ENCODE measurements at regions not wholly inside any gene's neighbourhood (a gene's known extent, or its start where the extent isn't known, plus 50 kb on each side); places are given as distances from the start of the nearest gene placed in this dataset.
"Not testable (repeated sequence)": the region's sequence is repeated elsewhere in the genome, so short reads cannot be mapped to it uniquely, and the experiment has no call there.

- TF ChIP-seq, protein P1, sequence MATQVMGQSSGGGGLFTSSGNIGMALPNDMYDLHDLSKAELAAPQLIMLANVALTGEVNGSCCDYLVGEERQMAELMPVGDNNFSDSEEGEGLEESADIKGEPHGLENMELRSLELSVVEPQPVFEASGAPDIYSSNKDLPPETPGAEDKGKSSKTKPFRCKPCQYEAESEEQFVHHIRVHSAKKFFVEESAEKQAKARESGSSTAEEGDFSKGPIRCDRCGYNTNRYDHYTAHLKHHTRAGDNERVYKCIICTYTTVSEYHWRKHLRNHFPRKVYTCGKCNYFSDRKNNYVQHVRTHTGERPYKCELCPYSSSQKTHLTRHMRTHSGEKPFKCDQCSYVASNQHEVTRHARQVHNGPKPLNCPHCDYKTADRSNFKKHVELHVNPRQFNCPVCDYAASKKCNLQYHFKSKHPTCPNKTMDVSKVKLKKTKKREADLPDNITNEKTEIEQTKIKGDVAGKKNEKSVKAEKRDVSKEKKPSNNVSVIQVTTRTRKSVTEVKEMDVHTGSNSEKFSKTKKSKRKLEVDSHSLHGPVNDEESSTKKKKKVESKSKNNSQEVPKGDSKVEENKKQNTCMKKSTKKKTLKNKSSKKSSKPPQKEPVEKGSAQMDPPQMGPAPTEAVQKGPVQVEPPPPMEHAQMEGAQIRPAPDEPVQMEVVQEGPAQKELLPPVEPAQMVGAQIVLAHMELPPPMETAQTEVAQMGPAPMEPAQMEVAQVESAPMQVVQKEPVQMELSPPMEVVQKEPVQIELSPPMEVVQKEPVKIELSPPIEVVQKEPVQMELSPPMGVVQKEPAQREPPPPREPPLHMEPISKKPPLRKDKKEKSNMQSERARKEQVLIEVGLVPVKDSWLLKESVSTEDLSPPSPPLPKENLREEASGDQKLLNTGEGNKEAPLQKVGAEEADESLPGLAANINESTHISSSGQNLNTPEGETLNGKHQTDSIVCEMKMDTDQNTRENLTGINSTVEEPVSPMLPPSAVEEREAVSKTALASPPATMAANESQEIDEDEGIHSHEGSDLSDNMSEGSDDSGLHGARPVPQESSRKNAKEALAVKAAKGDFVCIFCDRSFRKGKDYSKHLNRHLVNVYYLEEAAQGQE (IDR thresholded peaks at IDR 0.05; ENCODE audit: low read depth), result no peak
- TF ChIP-seq POLR2A (IDR thresholded peaks at IDR 0.05; ENCODE audit: borderline replicate concordance, extremely low read depth, insufficient read depth, insufficient read length) (no peak), YY1 (IDR thresholded peaks at IDR 0.05; ENCODE audit: extremely low read depth, insufficient replicate concordance, low read depth, low read length) (no peak), SIN3A (IDR thresholded peaks at IDR 0.05; ENCODE audit: low read depth) (no peak)
- TF ChIP-seq, protein P2, sequence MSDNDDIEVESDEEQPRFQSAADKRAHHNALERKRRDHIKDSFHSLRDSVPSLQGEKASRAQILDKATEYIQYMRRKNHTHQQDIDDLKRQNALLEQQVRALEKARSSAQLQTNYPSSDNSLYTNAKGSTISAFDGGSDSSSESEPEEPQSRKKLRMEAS (IDR thresholded peaks at IDR 0.05), result no peak
Observed at GRCh38 chr2:144971786-144972335, 451.9 kb upstream of the ZEB2 start (continued).

DNA sequence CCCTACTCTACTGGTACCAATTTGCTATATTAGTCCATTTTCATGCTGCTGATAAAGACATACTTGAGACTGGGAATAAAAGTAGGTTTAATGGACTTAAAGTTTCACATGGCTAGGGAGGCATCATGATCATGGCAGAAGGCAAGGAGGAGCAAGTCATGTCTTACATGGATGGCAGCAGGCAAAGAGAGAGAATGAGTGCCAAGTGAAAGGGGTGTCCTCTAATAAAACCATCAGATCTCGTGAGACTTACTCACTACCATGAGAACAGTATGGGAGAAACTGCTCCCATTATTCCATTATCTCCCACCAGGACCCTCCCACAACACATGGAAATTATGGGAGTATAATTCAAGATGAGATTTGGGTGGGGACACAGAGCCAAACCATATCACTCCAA lies 450.5 kb upstream of the ZEB2 start:
- H2AFZ ChIP-seq (ENCODE audit: low read depth, low read length, poor library complexity, severe bottlenecking); H3K4me1 ChIP-seq (ENCODE audit: control insufficient read depth in 1 of 2, insufficient read depth in 2 of 2, low read length in 2 of 2); H3K27ac ChIP-seq (ENCODE audit: low read depth, low read length); RAD21 ChIA-PET (ENCODE audit: low non-redundant PET in 1 of 2, low total read pairs in 2 of 2, uncharacterized antibody in 2 of 2, unreplicated experiment in 2 of 2); DNase-seq (ENCODE audit: low read depth, low spot score); H3K27me3 ChIP-seq (ENCODE audit: insufficient read depth, low read length); H3K9me2 ChIP-seq (ENCODE audit: insufficient read depth); POLR2A ChIA-PET; H3K9ac ChIP-seq (ENCODE audit: low read length); H3K4me3 ChIP-seq (replicated peaks in 1 of 2; ENCODE audit: low read depth in 1 of 2, low read length in 2 of 2); ATAC-seq; H3K9me3 ChIP-seq (ENCODE audit: control insufficient read depth in 1 of 2, insufficient read depth in 1 of 2, low read depth in 1 of 2, low read length in 2 of 2); H3K36me3 ChIP-seq (ENCODE audit: control insufficient read depth in 1 of 2, insufficient read depth in 2 of 2, low read length in 2 of 2); intact Hi-C loops (cut with micrococcal nuclease); H4K20me1 ChIP-seq (ENCODE audit: insufficient read depth); H3K79me2 ChIP-seq (ENCODE audit: insufficient read depth, low read length); CTCF ChIA-PET; BruUV-seq (replicated peaks); H3K4me2 ChIP-seq (ENCODE audit: low read length): not testable (repeated sequence)

GRCh38 chr2:144969564-144969963 lies 449.6 kb upstream of the ZEB2 start:
- H4K20me1 ChIP-seq (ENCODE audit: insufficient read depth); RAD21 ChIA-PET (ENCODE audit: low non-redundant PET in 1 of 2, low total read pairs in 2 of 2, uncharacterized antibody in 2 of 2, unreplicated experiment in 2 of 2); H2AFZ ChIP-seq (ENCODE audit: low read depth, low read length, poor library complexity, severe bottlenecking); DNase-seq (ENCODE audit: low read depth, low spot score); H3K27ac ChIP-seq (ENCODE audit: low read depth, low read length); H3K4me3 ChIP-seq (replicated peaks in 1 of 2; ENCODE audit: low read depth in 1 of 2, low read length in 2 of 2); POLR2A ChIA-PET; H3K9me3 ChIP-seq (ENCODE audit: control insufficient read depth in 1 of 2, insufficient read depth in 1 of 2, low read depth in 1 of 2, low read length in 2 of 2); H3K27me3 ChIP-seq (ENCODE audit: insufficient read depth, low read length); ATAC-seq; BruUV-seq (replicated peaks); H3K4me2 ChIP-seq (ENCODE audit: low read length); intact Hi-C loops (cut with micrococcal nuclease); H3K79me2 ChIP-seq (ENCODE audit: insufficient read depth, low read length); H3K4me1 ChIP-seq (ENCODE audit: control insufficient read depth in 1 of 2, insufficient read depth in 2 of 2, low read length in 2 of 2); CTCF ChIA-PET; H3K9me2 ChIP-seq (ENCODE audit: insufficient read depth); H3K9ac ChIP-seq (ENCODE audit: low read length); H3K36me3 ChIP-seq (ENCODE audit: control insufficient read depth in 1 of 2, insufficient read depth in 2 of 2, low read length in 2 of 2): not testable (repeated sequence)
